Stimulated activated memory B cell treated with anti-CD40 and anti-IgM and Interleukin-4, amounts not matched to agents 10 μg/mL and 1 μg/mL and 100 μg/mL, for 72 hours (primary cell): ENCODE measurements at regions not wholly inside any gene's neighbourhood (a gene's known extent, or its start where the extent isn't known, plus 50 kb on each side); places are given as distances from the start of the nearest gene placed in this dataset.

Experiments
- ATAC-seq: fragments of 150-1000 bp; cut with Tn5 transposase; 2 replicates; pipeline ENCODE4 v1.10.0; 2021
- H3K27ac Mint-ChIP-seq: one replicate; pipeline ENCODE4 v1.8.0; 2022; ENCODE audit warnings: mild to moderate bottlenecking, mixed read lengths
- H3K27me3 Mint-ChIP-seq: one replicate; pipeline ENCODE4 v1.8.0; 2022; ENCODE audit warnings: mixed read lengths
- H3K36me3 Mint-ChIP-seq: one replicate; pipeline ENCODE4 v1.8.0; 2022; ENCODE audit warnings: mixed read lengths
- H3K4me1 Mint-ChIP-seq: one replicate; pipeline ENCODE4 v1.8.0; 2022; ENCODE audit warnings: mixed read lengths
- H3K4me3 Mint-ChIP-seq: one replicate; pipeline ENCODE4 v1.8.0; 2022; ENCODE audit warnings: mild to moderate bottlenecking, moderate library complexity, mixed read lengths
- H3K9me3 Mint-ChIP-seq: one replicate; pipeline ENCODE4 v1.8.0; 2022; ENCODE audit warnings: mixed read lengths

DNA sequence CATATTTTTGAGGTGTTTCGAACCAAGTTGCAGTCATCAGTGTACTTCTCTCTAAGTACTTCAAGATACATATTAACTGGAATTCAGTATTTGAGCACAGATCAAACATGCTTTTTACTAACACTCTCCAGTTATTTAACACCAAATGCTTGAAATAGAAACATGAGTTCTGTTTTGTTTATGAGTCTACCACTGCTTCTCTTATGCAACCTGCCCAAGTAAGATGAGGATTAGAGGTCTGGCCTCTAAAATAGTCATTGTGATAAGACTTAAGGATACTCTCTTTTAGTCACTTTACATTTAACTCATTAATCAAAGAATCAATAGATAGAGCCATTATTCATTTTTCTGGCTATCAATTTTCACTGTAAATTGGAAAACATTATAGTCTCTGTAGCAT lies 156.2 kb upstream of the THRB start:
- no peaks in the 10 kb centered on the region for H3K36me3 Mint-ChIP-seq
- no peak for ATAC-seq
- no peaks in the 10 kb centered on the region for H3K4me1 Mint-ChIP-seq
- H3K27me3 Mint-ChIP-seq: no peaks in the 10 kb centered on the region
- H3K9me3 Mint-ChIP-seq: peaks cover 7% of the 10 kb centered on the region
- no peak overlapping the region for H3K4me3 Mint-ChIP-seq
- no peak overlapping the region for H3K27ac Mint-ChIP-seq

DNA sequence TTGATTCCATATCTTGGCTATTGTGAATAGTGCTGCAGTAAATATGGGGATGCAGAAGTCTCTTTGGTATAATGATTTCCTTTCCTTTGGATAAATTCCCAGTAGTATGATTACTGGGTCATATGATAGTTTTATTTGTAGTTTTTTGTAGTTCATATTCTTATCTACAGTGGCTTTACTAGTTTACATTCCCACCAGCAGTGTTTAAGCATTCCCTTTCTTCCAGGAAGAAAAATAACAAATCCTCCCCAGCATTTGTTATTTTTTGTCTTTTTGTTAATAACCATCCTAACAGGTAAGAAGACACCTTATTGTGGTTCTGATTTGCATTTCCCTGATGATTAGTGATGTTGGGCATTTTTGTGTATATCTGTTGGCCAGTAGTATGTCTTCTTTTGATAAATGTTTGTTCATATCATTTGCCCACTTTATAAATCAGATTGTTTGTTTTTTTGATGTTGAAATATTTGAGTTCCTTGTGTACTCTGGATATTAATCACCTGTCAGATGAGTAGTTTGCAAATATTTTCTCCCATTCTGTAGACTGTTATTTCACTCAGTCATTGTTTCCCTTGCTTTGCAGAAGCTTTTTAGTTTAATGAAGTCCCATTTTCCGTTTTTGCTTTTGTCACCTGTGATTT lies 163.3 kb upstream of the THRB start:
- H3K36me3 Mint-ChIP-seq: no peaks in the 10 kb centered on the region
- H3K9me3 Mint-ChIP-seq: peaks cover 13% of the 10 kb centered on the region
- peaks cover 18% of the 10 kb centered on the region for H3K27me3 Mint-ChIP-seq
- ATAC-seq: no peak
- H3K4me3 Mint-ChIP-seq: no peak overlapping the region
- no peak overlapping the region for H3K27ac Mint-ChIP-seq
- H3K4me1 Mint-ChIP-seq: peaks cover 10% of the 10 kb centered on the region

GRCh38 chr3:24661175-24661584 lies 166.5 kb upstream of the THRB start:
- Mint-ChIP-seq H3K27ac (no peak overlapping the region), H3K9me3 (peaks cover 3% of the 10 kb centered on the region), H3K27me3 (peaks cover 29% of the 10 kb centered on the region), H3K4me1 (peaks cover 10% of the 10 kb centered on the region), H3K4me3 (no peak overlapping the region), H3K36me3 (no peaks in the 10 kb centered on the region)
- ATAC-seq: no peak

DNA sequence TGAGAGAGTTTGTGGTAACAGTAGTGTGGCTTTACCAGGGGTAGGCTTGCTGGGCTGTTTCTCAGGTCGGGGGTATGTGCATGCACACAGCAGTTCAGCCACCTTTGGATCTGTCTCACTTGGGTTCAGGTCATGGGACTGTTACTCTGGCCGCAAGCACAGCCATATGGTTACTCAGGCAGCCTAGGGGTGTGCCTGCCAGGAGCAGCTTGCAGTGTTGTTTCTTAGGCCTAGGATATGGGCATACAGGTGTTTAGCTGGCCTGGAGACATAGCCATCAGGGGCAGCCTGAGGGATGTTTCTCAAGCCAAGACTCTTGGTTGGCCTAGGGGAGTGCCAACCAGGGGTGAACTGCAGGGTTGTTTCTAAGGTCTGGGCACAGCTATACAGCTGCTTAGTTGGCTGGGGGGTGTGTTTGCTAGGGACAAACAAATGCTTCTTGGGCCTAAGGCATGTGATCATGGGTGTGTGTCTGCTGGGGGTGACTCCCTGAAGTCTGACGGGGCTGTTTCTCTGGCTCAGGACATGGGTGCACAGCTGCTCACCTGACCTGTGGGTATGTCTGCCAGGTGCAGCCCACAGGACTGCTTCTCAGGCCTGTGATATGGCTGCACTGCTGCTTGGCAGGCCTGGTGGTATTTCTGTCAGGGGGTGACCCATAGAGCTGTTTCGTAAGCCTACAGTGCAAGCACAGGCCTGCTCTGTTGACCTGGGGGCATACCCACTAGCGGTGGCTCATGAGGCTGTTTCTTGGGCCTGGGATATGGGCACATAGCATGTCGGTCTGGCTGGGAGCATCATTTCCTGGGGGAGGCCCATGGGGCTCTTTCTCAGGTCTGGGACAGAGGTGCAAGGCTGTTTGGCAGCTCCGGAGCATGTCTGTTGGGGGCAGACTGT lies 168.0 kb upstream of the THRB start:
- ATAC-seq: peak; percentile 36
- no peaks in the 10 kb centered on the region for H3K36me3 Mint-ChIP-seq
- H3K4me1 Mint-ChIP-seq: peaks cover 10% of the 10 kb centered on the region
- peaks cover 33% of the 10 kb centered on the region for H3K27me3 Mint-ChIP-seq
- no peak overlapping the region for H3K27ac Mint-ChIP-seq
- no peaks in the 10 kb centered on the region for H3K9me3 Mint-ChIP-seq
- H3K4me3 Mint-ChIP-seq: no peak overlapping the region

- Mint-ChIP-seq H3K4me1 (peaks cover 10% of the 10 kb centered on the region), H3K36me3 (no peaks in the 10 kb centered on the region), H3K9me3 (no peaks in the 10 kb centered on the region), H3K27me3 (peaks cover 33% of the 10 kb centered on the region), H3K4me3 (no peak overlapping the region), H3K27ac (no peak overlapping the region)
- peak; percentile 8 for ATAC-seq
These were observed 168.8 kb upstream of the THRB start for GRCh38 chr3:24663406-24663805.

GRCh38 chr3:24668039-24668438 lies 173.4 kb upstream of the THRB start:
- Mint-ChIP-seq H3K9me3 (no peaks in the 10 kb centered on the region), H3K36me3 (no peaks in the 10 kb centered on the region), H3K4me1 (no peaks in the 10 kb centered on the region), H3K27me3 (peaks cover 14% of the 10 kb centered on the region), H3K27ac (no peak overlapping the region), H3K4me3 (no peak overlapping the region)
- no peak for ATAC-seq

GRCh38 chr3:24670871-24671270 lies 176.2 kb upstream of the THRB start:
- H3K4me1 Mint-ChIP-seq: no peaks in the 10 kb centered on the region
- no peaks in the 10 kb centered on the region for H3K36me3 Mint-ChIP-seq
- no peaks in the 10 kb centered on the region for H3K9me3 Mint-ChIP-seq
- no peak overlapping the region for H3K4me3 Mint-ChIP-seq
- no peak overlapping the region for H3K27ac Mint-ChIP-seq
- ATAC-seq: no peak
- peaks cover 7% of the 10 kb centered on the region for H3K27me3 Mint-ChIP-seq

DNA sequence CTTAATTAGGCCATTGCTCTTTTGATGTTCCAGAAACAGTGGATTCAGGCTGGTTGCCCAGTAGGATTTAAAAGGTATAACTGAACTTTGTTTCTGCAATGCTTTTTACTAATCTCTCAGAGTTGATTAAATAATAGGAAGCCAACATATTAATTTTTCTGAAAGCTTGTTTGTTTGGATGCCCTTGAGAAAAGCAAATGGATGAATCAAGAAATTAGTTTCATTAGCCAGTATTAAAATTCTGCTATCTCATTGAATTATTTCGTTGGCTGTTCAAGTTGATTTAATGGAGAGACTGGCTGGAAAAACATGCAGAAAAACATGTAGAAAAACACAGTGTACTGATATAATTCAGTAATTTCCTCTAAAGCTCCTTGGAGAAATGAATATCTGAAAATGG lies 178.9 kb upstream of the THRB start:
- ATAC-seq: no peak
- Mint-ChIP-seq H3K27me3 (no peaks in the 10 kb centered on the region), H3K4me3 (no peak overlapping the region), H3K36me3 (no peaks in the 10 kb centered on the region), H3K4me1 (peaks cover 5% of the 10 kb centered on the region), H3K9me3 (no peaks in the 10 kb centered on the region), H3K27ac (no peak overlapping the region)

DNA sequence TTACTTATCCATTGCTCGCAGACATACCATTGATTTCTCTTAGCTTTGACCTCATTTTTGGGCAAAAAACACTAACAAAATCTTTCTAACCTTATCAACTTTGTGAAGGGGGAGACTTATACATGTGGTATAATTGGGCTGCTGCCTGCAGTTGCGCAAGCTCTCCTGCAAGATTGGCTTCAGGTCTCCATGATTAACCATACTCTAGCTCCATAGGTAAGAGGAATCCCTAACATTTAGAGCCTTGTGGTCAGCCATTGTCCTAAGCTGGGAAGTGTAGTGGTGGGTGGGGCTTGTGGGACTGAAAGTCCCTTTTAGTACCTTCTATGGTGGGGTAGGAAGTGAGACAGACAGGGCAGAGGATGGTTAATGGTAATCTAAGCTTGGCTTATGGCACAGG lies 179.6 kb upstream of the THRB start:
- Mint-ChIP-seq H3K27me3 (no peaks in the 10 kb centered on the region), H3K9me3 (no peaks in the 10 kb centered on the region), H3K4me3 (no peak overlapping the region), H3K4me1 (peaks cover 8% of the 10 kb centered on the region), H3K36me3 (no peaks in the 10 kb centered on the region), H3K27ac (no peak overlapping the region)
- ATAC-seq: no peak

GRCh38 chr3:24678021-24678420 lies 183.4 kb upstream of the THRB start:
- Mint-ChIP-seq H3K4me3 (no peak overlapping the region), H3K9me3 (no peaks in the 10 kb centered on the region), H3K36me3 (no peaks in the 10 kb centered on the region), H3K27ac (no peak overlapping the region), H3K27me3 (no peaks in the 10 kb centered on the region), H3K4me1 (peaks cover 8% of the 10 kb centered on the region)
- ATAC-seq: no peak

DNA sequence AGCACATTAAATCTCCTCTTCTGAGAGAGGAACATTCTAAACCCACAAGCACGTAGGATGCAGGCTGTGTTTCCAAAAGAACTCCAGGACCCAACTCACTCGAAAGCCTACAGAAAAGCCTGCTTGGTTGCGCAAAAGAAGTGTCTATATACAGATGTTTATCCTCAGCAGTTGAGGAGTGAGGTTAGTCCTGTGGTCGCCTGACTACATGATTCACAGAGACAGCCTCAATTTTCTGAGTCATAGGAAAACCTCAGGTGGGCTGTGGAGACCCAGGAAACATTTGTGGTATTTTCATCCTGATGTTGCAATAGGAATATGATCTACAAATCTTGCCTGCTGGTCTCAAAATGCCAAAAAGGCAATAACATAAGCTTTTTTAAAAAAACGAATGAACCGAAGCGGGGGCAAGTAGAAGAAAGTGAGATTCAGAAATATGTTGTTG lies 183.8 kb upstream of the THRB start:
- Mint-ChIP-seq H3K4me1 (peaks cover 8% of the 10 kb centered on the region), H3K27me3 (no peaks in the 10 kb centered on the region), H3K36me3 (no peaks in the 10 kb centered on the region), H3K9me3 (no peaks in the 10 kb centered on the region), H3K4me3 (no peak overlapping the region), H3K27ac (no peak overlapping the region)
- ATAC-seq: peak; percentile 22

GRCh38 chr3:24679429-24679828 lies 184.8 kb upstream of the THRB start:
- no peak for ATAC-seq
- Mint-ChIP-seq H3K9me3 (no peaks in the 10 kb centered on the region), H3K27ac (no peak overlapping the region), H3K4me1 (peaks cover 8% of the 10 kb centered on the region), H3K36me3 (no peaks in the 10 kb centered on the region), H3K27me3 (no peaks in the 10 kb centered on the region), H3K4me3 (no peak overlapping the region)

DNA sequence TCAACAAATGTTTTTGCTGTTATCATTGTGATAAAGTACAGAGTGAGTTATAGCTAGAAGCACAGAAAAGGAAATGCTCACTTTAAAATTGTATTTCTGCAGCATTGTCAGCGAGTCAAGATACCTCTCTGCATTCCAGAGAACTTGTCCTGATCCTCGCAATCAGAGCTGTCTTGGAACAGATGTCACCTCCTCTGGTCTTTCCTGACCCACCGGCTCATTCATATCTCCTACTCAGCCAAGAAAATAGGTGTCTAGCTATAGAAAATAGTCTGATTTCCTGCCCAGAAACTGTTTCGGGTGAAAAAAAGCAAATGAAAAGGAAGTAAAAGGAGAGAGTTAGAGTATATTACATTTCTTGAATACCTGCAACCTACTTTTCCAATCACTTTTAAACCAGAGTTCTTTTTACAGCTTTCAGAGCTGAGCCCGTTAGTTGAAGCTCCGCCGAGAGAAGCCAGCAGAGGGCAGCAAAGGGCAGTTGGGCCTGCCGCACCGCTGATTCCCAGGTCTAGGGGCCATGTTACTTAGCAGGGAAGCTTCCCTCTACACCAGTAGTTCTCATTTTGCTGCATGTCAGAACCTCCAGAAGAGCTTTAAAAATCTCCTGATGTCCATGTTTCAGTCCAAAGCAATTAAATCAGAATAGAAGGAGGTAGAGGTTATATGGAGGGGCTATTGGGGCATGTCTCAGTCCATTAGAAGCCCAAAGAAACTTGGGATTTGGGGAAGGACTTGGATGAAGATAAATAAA lies 185.7 kb upstream of the THRB start:
- Mint-ChIP-seq H3K9me3 (no peaks in the 10 kb centered on the region), H3K27ac (no peak overlapping the region), H3K4me3 (no peak overlapping the region), H3K4me1 (peaks cover 8% of the 10 kb centered on the region), H3K36me3 (no peaks in the 10 kb centered on the region), H3K27me3 (no peaks in the 10 kb centered on the region)
- peak; percentile 61 for ATAC-seq

GRCh38 chr3:24682141-24682547 lies 187.5 kb upstream of the THRB start:
- Mint-ChIP-seq H3K36me3 (no peaks in the 10 kb centered on the region), H3K27ac (no peak overlapping the region), H3K9me3 (no peaks in the 10 kb centered on the region), H3K4me3 (no peak overlapping the region), H3K27me3 (no peaks in the 10 kb centered on the region), H3K4me1 (peaks cover 8% of the 10 kb centered on the region)
- ATAC-seq: no peak

- Mint-ChIP-seq H3K27me3 (no peaks in the 10 kb centered on the region), H3K27ac (no peak overlapping the region), H3K9me3 (no peaks in the 10 kb centered on the region), H3K4me3 (no peak overlapping the region), H3K4me1 (peaks cover 8% of the 10 kb centered on the region), H3K36me3 (no peaks in the 10 kb centered on the region)
- no peak for ATAC-seq
These were observed 188.4 kb upstream of the THRB start for GRCh38 chr3:24683090-24683489.
